ENCODE measurements at regions not wholly inside any gene's neighbourhood (a gene's known extent, or its start where the extent isn't known, plus 50 kb on each side); places are given as distances from the start of the nearest gene placed in this dataset.

DNA sequence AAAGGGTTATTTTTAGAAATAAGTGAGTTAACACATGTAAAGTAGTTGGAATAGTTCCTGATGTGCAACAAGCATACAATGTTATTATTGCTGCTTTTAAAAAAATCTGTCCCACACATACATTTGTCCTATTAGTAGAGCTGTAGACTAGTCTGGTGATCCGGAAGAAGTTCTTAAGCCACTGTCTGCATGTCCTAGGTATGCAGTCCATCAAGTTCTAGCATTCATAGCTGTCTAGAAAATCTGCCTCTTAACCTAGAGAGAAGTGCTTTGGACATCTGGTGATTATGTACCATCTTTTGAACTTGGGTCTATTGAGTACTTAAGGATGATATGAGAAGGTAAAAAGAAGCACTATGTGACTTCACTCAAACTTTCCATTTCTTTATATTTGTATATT lies 439.9 kb upstream of the NAALADL2 start:
- TF ChIP-seq CTCF (conservative IDR thresholded peaks at IDR 0.05 in 1 of 2, IDR thresholded peaks at IDR 0.05 in 1 of 2; ENCODE audit: low read depth in 1 of 2, low read length in 2 of 2) (no peak), EZH2 (IDR thresholded peaks at IDR 0.05; ENCODE audit: low read length, missing control alignments) (no peak)

Data from fibroblast of lung (primary cell).